ENCODE measurements at regions not wholly inside any gene's neighbourhood (a gene's known extent, or its start where the extent isn't known, plus 50 kb on each side); places are given as distances from the start of the nearest gene placed in this dataset.

GRCh38 chr6:106035655-106036054 is 50.5 kb upstream of the PRDM1 start:
- DNase-seq = no peak

GRCh38 chr6:106033806-106034205 is 52.3 kb upstream of the PRDM1 start:
- DNase-seq = no peak

- no peak for DNase-seq
Measured at GRCh38 chr6:106027758-106028157, 58.4 kb upstream of the PRDM1 start.

- peak; percentile 2 for DNase-seq
Measured at GRCh38 chr6:106026748-106027715, 59.1 kb upstream of the PRDM1 start.

GRCh38 chr6:106025655-106026054 is 60.5 kb upstream of the PRDM1 start:
- no peak for DNase-seq

GRCh38 chr6:106022801-106023200 is 63.3 kb upstream of the PRDM1 start:
- no peak for DNase-seq

- no peak for DNase-seq
Measured at GRCh38 chr6:106017454-106017853, 68.7 kb upstream of the PRDM1 start.

GRCh38 chr6:106014955-106015354 is 71.2 kb upstream of the PRDM1 start:
- no peak for DNase-seq

- DNase-seq = no peak
Measured at GRCh38 chr6:106011476-106011875, 74.7 kb upstream of the PRDM1 start.

GRCh38 chr6:106005954-106006353 is 80.2 kb upstream of the PRDM1 start:
- no peak for DNase-seq

GRCh38 chr6:106005013-106005412 is 81.1 kb upstream of the PRDM1 start:
- DNase-seq = no peak

- DNase-seq = no peak
Measured at GRCh38 chr6:106003268-106003987, 82.7 kb upstream of the PRDM1 start.

GRCh38 chr6:106002005-106002404 is 84.1 kb upstream of the PRDM1 start:
- DNase-seq = no peak

GRCh38 chr6:106000935-106001334 is 85.2 kb upstream of the PRDM1 start:
- no peak for DNase-seq

- no peak for DNase-seq
Measured at GRCh38 chr6:105997482-105997881, 88.7 kb upstream of the PRDM1 start.

- DNase-seq = no peak
Measured at GRCh38 chr6:105995391-105995865, 90.7 kb upstream of the PRDM1 start.

- peak; percentile 57 for DNase-seq
Measured at GRCh38 chr6:105994591-105995390, 91.3 kb upstream of the PRDM1 start.

GRCh38 chr6:105994118-105994590 is 92.0 kb upstream of the PRDM1 start:
- no peak for DNase-seq

GRCh38 chr6:105993341-105994117 is 92.6 kb upstream of the PRDM1 start:
- DNase-seq = no peak

- peak; percentile 83 for DNase-seq
Measured at GRCh38 chr6:105992315-105992961, 93.7 kb upstream of the PRDM1 start.

GRCh38 chr6:105991561-105992314 is 94.4 kb upstream of the PRDM1 start:
- DNase-seq = no peak

All from GDM1 (cell line).